NCI-H2107 (cell line): ENCODE measurements at regions not wholly inside any gene's neighbourhood (a gene's known extent, or its start where the extent isn't known, plus 50 kb on each side); places are given as distances from the start of the nearest gene placed in this dataset.

Experiments used
- DNase-seq: peaks from one replicate; lab custom pipeline; 2025; lab: John Stamatoyannopoulos, UW

GRCh38 chr4:136750897-136751296 lies 781.4 kb downstream of the PCDH18 start:
- no peak for DNase-seq

GRCh38 chr4:136749989-136750388 lies 782.3 kb downstream of the PCDH18 start:
- no peak for DNase-seq

GRCh38 chr4:136748773-136749172 lies 783.5 kb downstream of the PCDH18 start:
- no peak for DNase-seq

GRCh38 chr4:136748165-136748564 lies 784.1 kb downstream of the PCDH18 start:
- no peak for DNase-seq

- DNase-seq, result no peak
Measured at GRCh38 chr4:136743238-136743637, 789.1 kb downstream of the PCDH18 start.

GRCh38 chr4:136742333-136742732 lies 790.0 kb downstream of the PCDH18 start:
- DNase-seq, result no peak

- DNase-seq, result no peak
Measured at GRCh38 chr4:136741468-136741867, 790.8 kb downstream of the PCDH18 start.

GRCh38 chr4:136740326-136740725 lies 792.0 kb downstream of the PCDH18 start:
- DNase-seq, result no peak

GRCh38 chr4:136737066-136737465 lies 795.2 kb downstream of the PCDH18 start:
- no peak for DNase-seq

- no peak for DNase-seq
Measured at GRCh38 chr4:136731025-136731424, 801.3 kb downstream of the PCDH18 start.

GRCh38 chr4:136725286-136726081 lies 806.8 kb downstream of the PCDH18 start:
- no peak for DNase-seq

- DNase-seq, result no peak
Measured at GRCh38 chr4:136713140-136713539, 819.2 kb downstream of the PCDH18 start.

- no peak for DNase-seq
Measured at GRCh38 chr4:136709897-136710296, 822.4 kb downstream of the PCDH18 start.

GRCh38 chr4:136706942-136707341 lies 825.4 kb downstream of the PCDH18 start:
- no peak for DNase-seq

GRCh38 chr4:136699905-136700304 lies 832.4 kb downstream of the PCDH18 start:
- DNase-seq, result no peak

- no peak for DNase-seq
Measured at GRCh38 chr4:136691607-136692006, 840.7 kb downstream of the PCDH18 start.

GRCh38 chr4:136690360-136690759 lies 841.9 kb downstream of the PCDH18 start:
- DNase-seq, result no peak

- no peak for DNase-seq
Measured at GRCh38 chr4:136687596-136687995, 844.7 kb downstream of the PCDH18 start.

- no peak for DNase-seq
Measured at GRCh38 chr4:136687118-136687517, 845.2 kb downstream of the PCDH18 start.

GRCh38 chr4:136680761-136681160 lies 851.5 kb downstream of the PCDH18 start:
- DNase-seq, result no peak

- no peak for DNase-seq
Measured at GRCh38 chr4:136680271-136680670, 852.0 kb downstream of the PCDH18 start.

GRCh38 chr4:136670265-136670664 lies 862.0 kb downstream of the PCDH18 start:
- no peak for DNase-seq

- DNase-seq, result no peak
Measured at GRCh38 chr4:136664988-136665387, 867.3 kb downstream of the PCDH18 start.

- no peak for DNase-seq
Measured at GRCh38 chr4:136662539-136662938, 869.8 kb downstream of the PCDH18 start.
